RWPE2 (cell line): ENCODE measurements at regions not wholly inside any gene's neighbourhood (a gene's known extent, or its start where the extent isn't known, plus 50 kb on each side); places are given as distances from the start of the nearest gene placed in this dataset.

ENCODE experiments used
- ATAC-seq: fragments of 200-7000 bp; cut with Tn5 transposase; 3 replicates; pipeline ENCODE4 v1.9.1; 2021; ENCODE audit warnings: low read depth
- DNase-seq: peaks from one replicate; pipeline ENCODE4 v3.0.0-alpha.2; 2020; ENCODE audit warnings: low spot score
- H3K27ac ChIP-seq: fragments of 450-650 bp; 2 replicates; pipeline ENCODE4 v1.5.1; 2017; ENCODE audit warnings: mild to moderate bottlenecking; ENCODE audit not compliant: poor library complexity, severe bottlenecking
- H3K27me3 ChIP-seq: fragments of 250-450 bp; sonication (Bioruptor Pico); 2 replicates; pipeline ENCODE4 v1.5.1; 2021; ENCODE audit warnings: mild to moderate bottlenecking, moderate library complexity; ENCODE audit not compliant: insufficient read depth, poor library complexity, severe bottlenecking
- H3K36me3 ChIP-seq: fragments of 250-450 bp; sonication (Bioruptor Pico); 2 replicates; pipeline ENCODE4 v1.5.1; 2020; ENCODE audit warnings: low read depth, mild to moderate bottlenecking, moderate library complexity
- H3K4me1 ChIP-seq: fragments of 250-450 bp; sonication (Bioruptor Pico); 2 replicates; pipeline ENCODE4 v1.5.1; 2021; ENCODE audit warnings: mild to moderate bottlenecking, moderate library complexity; ENCODE audit not compliant: insufficient read depth, poor library complexity, severe bottlenecking
- H3K4me3 ChIP-seq: fragments of 250-450 bp; sonication (Bioruptor Pico); 2 replicates; pipeline ENCODE4 v1.5.1; 2021; ENCODE audit warnings: mild to moderate bottlenecking, moderate library complexity; ENCODE audit not compliant: severe bottlenecking
- H3K9me3 ChIP-seq: fragments of 250-450 bp; sonication (Bioruptor Pico); 2 replicates; pipeline ENCODE4 v1.5.1; 2021; ENCODE audit warnings: mild to moderate bottlenecking, moderate library complexity; ENCODE audit not compliant: severe bottlenecking
- CTCF ChIP-seq: fragments of 450-650 bp; IDR thresholded peaks from one replicate; pipeline ENCODE4 v1.5.1; 2017; ENCODE audit warnings: mild to moderate bottlenecking, moderate library complexity; ENCODE audit not compliant: poor library complexity, severe bottlenecking

- H3K4me3 ChIP-seq = no peak overlapping the region
- no peaks in the 10 kb centered on the region for H3K4me1 ChIP-seq
- peaks cover 17% of the 10 kb centered on the region for H3K27me3 ChIP-seq
- H3K36me3 ChIP-seq = no peaks in the 10 kb centered on the region
- no peak for TF ChIP-seq CTCF
- H3K27ac ChIP-seq = no peak overlapping the region
- DNase-seq (no peak), ATAC-seq (no peak)
- H3K9me3 ChIP-seq = peaks cover 30% of the 10 kb centered on the region
These were observed 69.5 kb downstream of the IGLL5 start for GRCh38 chr22:22957090-22957489.

DNA sequence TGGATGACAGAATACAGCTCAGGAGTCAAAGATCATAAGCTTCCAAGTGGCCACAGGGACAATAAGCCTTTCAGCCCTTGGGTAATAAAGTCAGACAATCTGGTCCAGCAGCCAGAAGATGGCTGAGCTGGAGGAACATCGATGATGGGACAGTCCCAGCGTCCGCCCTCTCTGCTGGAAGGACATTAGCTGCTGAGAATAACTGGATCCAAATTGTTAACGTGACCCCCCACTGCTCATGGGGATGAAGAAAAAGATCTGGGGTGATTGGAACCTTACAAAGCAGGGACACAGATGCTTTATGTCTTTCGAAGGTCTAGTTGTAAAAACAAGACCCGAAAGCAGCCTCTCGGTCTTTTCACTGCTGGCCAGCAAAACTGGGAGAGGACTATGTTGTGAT is 71.0 kb downstream of the IGLL5 start:
- no peak overlapping the region for H3K27ac ChIP-seq
- H3K9me3 ChIP-seq = peaks cover 34% of the 10 kb centered on the region
- peaks cover 10% of the 10 kb centered on the region for H3K27me3 ChIP-seq
- no peak for TF ChIP-seq CTCF
- no peak for DNase-seq
- H3K36me3 ChIP-seq = no peaks in the 10 kb centered on the region
- ATAC-seq = no peak
- no peak overlapping the region for H3K4me3 ChIP-seq
- H3K4me1 ChIP-seq = no peaks in the 10 kb centered on the region

- H3K27ac ChIP-seq = no peak overlapping the region
- peaks cover 33% of the 10 kb centered on the region for H3K9me3 ChIP-seq
- no peak overlapping the region for H3K4me3 ChIP-seq
- H3K4me1 ChIP-seq = no peaks in the 10 kb centered on the region
- peak; percentile 96 for TF ChIP-seq CTCF
- DNase-seq (no peak), ATAC-seq (peak; percentile 48; the same call in 2 of the 3 replicates)
- peaks cover 7% of the 10 kb centered on the region for H3K27me3 ChIP-seq
- H3K36me3 ChIP-seq = no peaks in the 10 kb centered on the region
These were observed 71.7 kb downstream of the IGLL5 start for GRCh38 chr22:22959147-22959827.

- H3K4me1 ChIP-seq = no peaks in the 10 kb centered on the region
- H3K27ac ChIP-seq = no peak overlapping the region
- TF ChIP-seq CTCF = no peak
- DNase-seq (no peak), ATAC-seq (no peak)
- no peak overlapping the region for H3K4me3 ChIP-seq
- peaks cover 40% of the 10 kb centered on the region for H3K9me3 ChIP-seq
- peaks cover 8% of the 10 kb centered on the region for H3K27me3 ChIP-seq
- no peaks in the 10 kb centered on the region for H3K36me3 ChIP-seq
These were observed 72.7 kb downstream of the IGLL5 start for GRCh38 chr22:22960307-22960706.

GRCh38 chr22:22961574-22961973 is 74.0 kb downstream of the IGLL5 start:
- no peak for ATAC-seq
- Histone ChIP-seq H3K27me3 (peaks cover 4% of the 10 kb centered on the region), H3K4me3 (no peak overlapping the region), H3K4me1 (no peaks in the 10 kb centered on the region), H3K27ac (no peak overlapping the region), H3K36me3 (no peaks in the 10 kb centered on the region), H3K9me3 (peaks cover 45% of the 10 kb centered on the region)
- TF ChIP-seq CTCF = no peak
- no peak for DNase-seq
